Spinal cord (tissue), 9 donors: ENCODE measurements at regions not wholly inside any gene's neighbourhood (a gene's known extent, or its start where the extent isn't known, plus 50 kb on each side); places are given as distances from the start of the nearest gene placed in this dataset.
"Not testable (repeated sequence)": the region's sequence is repeated elsewhere in the genome, so short reads cannot be mapped to it uniquely, and the experiment has no call there.

Experiments
- DNase-seq, 6 donors: peaks; one replicate each; pipeline versions ENCODE4 v3.0.0 to v3.0.0-alpha.2; 2013 to 2015; ENCODE audit warnings: low spot score in 6 of 6, low read depth in 4 of 6
- H3K27ac ChIP-seq: one replicate; pipeline ENCODE4 v1.5.1; 2013; ENCODE audit warnings: low read depth, low read length, control low read depth
- H3K27me3 ChIP-seq: one replicate; pipeline ENCODE4 v1.6.1; 2013; ENCODE audit warnings: low read length; ENCODE audit not compliant: control insufficient read depth, insufficient read depth
- H3K36me3 ChIP-seq: one replicate; pipeline ENCODE4 v1.6.1; 2013; ENCODE audit warnings: low read length; ENCODE audit not compliant: control insufficient read depth, insufficient read depth
- H3K4me1 ChIP-seq: one replicate; pipeline ENCODE4 v1.6.1; 2013; ENCODE audit warnings: low read length; ENCODE audit not compliant: control insufficient read depth, insufficient read depth
- H3K4me3 ChIP-seq: one replicate; pipeline ENCODE4 v1.5.1; 2013; ENCODE audit warnings: low read depth, low read length, control low read depth
- H3K9me3 ChIP-seq: one replicate; pipeline ENCODE4 v1.6.1; 2013; ENCODE audit warnings: low read length; ENCODE audit not compliant: control insufficient read depth, insufficient read depth
- WGBS: methylation state at CpG from one replicate; pipeline ENCODE4 v1.1.5; 2013; ENCODE audit warnings: missing lambda C conversion rate; ENCODE audit not compliant: insufficient coverage; 5-methylcytosine and 5-hydroxymethylcytosine counted together
- donor health status: healthy.

DNA sequence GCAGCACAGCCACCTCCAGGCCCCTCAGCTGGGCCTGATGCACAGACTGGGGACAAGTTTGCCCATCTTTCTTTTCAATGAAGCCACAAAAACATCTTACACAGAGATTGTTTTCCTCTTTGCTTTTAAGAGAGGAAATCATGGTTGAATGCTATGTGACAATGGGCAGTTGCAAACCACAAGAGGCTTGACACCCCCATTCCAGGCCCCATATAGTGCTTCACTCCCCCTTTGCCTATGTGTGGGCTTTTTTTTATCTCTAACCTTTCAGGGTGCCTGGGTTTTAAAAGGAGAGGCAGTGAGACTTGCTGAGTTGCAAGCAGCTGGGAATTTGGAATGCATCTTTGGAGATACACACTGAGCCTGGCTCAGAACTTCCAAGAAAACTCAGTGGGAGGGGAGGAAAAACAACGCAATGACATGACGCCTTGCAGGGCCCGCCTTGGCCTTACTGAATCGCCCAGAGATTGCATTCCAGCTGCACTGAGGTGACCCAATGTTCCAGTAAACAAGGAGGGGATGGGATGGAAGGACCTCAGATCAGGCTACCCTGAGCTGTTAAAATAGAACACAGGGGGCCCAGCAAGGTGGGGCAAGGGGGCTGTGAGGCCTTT is 145.2 kb upstream of the ZNF648 start:
- DNase-seq: peak in 1 of 6 donors; percentile 81
- Histone ChIP-seq H3K9me3 (no peaks in the 10 kb centered on the region), H3K36me3 (no peaks in the 10 kb centered on the region), H3K4me1 (no peaks in the 10 kb centered on the region), H3K27me3 (no peaks in the 10 kb centered on the region), H3K4me3 (no peak overlapping the region), H3K27ac (peak overlapping the region; percentile 72)
- WGBS: 65% methylated on average over 4 of the region's 4 CpGs

DNA sequence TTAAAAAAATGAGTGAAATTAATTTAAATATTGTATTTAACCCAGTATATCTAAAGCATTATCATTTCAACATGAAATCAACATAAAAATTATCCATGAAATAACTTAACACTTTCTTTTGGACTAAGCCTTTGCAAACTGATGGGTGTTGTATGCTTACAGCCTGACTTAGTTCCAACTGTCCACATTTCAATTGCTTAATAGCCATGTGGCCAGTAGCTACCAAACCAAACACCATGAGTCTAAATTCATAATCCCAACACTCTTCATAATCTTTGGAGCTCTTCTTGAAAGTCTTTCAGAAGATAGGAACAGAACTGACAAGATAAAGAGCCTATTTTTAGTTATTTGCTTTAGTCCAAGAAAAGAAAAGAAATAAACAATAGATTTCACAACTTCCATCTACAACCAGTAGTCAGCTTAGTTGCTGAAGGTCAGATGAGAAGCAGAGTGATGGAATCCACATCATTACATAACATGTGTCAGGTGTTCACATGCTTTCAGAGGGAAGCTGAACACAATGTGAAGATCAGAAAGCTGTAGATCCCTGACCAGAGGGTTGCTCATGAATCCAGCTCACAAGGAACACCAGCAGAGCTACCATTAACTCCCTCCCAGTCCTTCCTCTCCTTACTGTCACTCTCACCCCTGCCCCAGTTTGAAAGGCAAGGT is 144.0 kb upstream of the ZNF648 start:
- no peaks in the 10 kb centered on the region for H3K36me3 ChIP-seq
- H3K4me1 ChIP-seq: no peaks in the 10 kb centered on the region
- no peaks in the 10 kb centered on the region for H3K9me3 ChIP-seq
- no peak for DNase-seq
- H3K27me3 ChIP-seq: no peaks in the 10 kb centered on the region
- H3K27ac ChIP-seq: peak overlapping the region; percentile 57
- H3K4me3 ChIP-seq: no peak overlapping the region

DNA sequence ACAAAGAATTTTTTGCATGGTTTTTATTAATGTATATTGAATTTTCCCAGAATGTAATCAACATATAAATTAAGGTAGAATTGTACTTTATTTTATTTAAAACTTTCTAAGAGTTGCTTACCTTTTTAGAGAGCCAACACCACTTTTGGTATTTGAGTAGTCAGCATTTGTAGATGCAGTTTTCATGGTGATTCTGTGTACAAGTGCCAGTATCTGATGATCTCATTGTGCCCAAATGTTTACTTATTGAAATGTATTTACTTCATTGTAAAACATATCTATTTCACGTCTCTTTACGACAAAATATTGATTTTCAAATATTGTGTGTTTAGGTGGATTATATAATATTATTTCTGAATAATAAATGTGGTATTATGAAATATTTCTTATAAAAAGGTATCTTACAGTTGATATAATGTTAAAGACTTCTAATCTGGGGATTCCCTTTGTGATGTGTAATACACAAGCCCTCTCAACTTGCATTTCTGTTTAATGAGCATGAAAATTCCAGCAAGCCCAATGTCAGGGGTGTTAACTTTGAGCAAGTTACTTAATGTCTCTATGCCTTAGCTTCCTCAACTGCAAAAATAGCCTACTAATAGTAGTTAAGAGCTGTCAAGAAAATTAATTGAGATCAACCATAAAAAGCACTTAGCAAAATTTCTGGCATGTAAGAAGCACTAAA is 141.8 kb upstream of the ZNF648 start:
- H3K4me1 ChIP-seq: no peaks in the 10 kb centered on the region
- H3K36me3 ChIP-seq: no peaks in the 10 kb centered on the region
- H3K27me3 ChIP-seq: no peaks in the 10 kb centered on the region
- no peaks in the 10 kb centered on the region for H3K9me3 ChIP-seq
- H3K4me3 ChIP-seq: no peak overlapping the region
- H3K27ac ChIP-seq: no peak overlapping the region
- no CpG with 5 or more reads among the region's 2 CpGs for WGBS
- DNase-seq: no peak

DNA sequence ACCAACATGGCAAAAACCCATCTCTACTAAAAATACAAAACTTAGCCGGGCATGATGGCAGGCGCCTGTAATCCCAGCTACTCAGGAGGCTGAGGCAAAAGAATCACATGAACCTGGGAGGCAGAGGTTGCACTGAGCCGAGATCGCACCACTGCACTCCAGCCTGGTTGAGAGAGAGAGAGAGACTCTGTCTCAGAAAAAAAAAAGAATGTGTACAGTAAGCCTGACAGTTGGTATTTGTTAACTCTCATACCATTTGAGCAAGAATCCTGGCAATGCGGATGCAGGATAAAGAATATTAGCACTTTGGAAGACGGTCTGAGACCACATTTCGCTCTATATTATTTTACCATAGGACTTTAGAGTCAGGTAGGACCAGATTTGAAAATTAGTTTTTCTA is 140.0 kb upstream of the ZNF648 start:
- WGBS: 95% methylated on average over 3 of the region's 7 CpGs
- H3K4me3 ChIP-seq, DNase-seq, H3K9me3 ChIP-seq, H3K4me1 ChIP-seq, H3K36me3 ChIP-seq, H3K27ac ChIP-seq, H3K27me3 ChIP-seq: not testable (repeated sequence)

DNA sequence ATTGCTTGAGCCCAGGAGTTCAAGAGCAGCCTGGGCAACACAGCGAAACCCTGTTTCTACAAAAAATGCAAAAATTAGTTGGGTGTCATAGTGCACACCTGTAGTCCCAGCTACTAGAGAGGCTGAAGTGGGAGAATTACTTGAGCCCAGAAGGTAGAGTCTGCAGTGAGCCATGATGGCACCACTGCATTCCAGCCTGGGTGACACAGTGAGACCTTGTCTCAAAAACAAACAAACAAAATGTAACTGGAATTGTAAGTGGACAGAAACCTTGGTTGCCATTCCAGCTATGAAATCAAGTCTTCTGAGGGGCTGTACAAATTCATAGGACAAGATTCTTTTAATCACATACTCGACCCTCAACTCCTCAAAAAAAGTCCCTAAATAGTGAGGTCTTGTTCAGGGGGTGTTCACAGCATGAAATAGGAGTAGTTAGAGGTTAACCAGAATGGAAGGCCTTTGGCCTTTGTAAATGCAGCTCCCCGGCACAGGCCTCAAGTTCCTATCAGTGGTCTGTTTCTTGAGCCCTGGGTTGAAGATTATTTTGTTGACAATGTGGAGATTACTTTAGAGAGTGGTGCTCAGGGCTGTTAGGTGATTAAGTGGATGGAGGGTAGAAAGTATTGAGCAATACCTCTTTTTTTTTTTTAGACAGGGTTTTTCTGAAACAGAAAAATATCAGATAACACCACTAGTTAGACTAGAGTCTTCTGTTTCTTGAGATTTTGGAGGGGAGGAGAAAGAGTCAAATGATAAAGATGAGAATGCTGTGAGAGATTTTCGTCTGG is 138.7 kb upstream of the ZNF648 start:
- Histone ChIP-seq H3K27me3 (no peaks in the 10 kb centered on the region), H3K9me3 (no peaks in the 10 kb centered on the region), H3K4me1 (no peaks in the 10 kb centered on the region), H3K36me3 (no peaks in the 10 kb centered on the region), H3K4me3 (no peak overlapping the region), H3K27ac (no peak overlapping the region)
- WGBS: 92% methylated on average over 2 of the region's 4 CpGs
- no peak for DNase-seq

DNA sequence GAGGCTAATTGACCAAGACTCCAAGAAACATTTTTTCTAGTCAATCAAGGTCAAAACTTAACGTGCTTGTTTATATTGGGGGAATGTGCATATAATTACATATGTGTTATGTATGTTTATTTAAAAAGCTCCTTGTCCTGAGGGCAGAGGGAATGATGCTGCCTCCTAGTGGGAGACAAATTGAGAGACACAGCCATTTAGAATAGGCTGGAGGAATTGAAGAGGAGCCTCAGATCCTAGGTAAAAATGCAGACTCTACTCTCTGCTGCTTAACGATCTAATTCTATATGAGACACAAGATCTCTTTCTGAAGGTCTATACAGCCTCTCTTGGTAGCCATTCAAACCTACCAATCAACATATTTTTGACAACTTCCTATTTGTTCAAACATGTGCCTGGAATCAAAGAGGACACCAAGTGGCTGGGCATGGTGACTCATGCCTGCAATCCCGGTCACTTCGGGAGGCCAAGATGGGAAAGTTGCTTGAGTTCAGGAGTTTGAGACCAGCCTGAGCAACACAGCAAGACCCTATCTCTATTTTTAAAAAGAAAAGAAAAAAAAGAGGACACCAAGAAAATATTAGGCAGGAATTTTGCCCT is 136.6 kb upstream of the ZNF648 start:
- H3K9me3 ChIP-seq: no peaks in the 10 kb centered on the region
- no peaks in the 10 kb centered on the region for H3K27me3 ChIP-seq
- no peak overlapping the region for H3K27ac ChIP-seq
- WGBS: 71% methylated on average over 1 of the region's 4 CpGs
- no peaks in the 10 kb centered on the region for H3K36me3 ChIP-seq
- H3K4me3 ChIP-seq: no peak overlapping the region
- no peaks in the 10 kb centered on the region for H3K4me1 ChIP-seq
- DNase-seq: no peak

DNA sequence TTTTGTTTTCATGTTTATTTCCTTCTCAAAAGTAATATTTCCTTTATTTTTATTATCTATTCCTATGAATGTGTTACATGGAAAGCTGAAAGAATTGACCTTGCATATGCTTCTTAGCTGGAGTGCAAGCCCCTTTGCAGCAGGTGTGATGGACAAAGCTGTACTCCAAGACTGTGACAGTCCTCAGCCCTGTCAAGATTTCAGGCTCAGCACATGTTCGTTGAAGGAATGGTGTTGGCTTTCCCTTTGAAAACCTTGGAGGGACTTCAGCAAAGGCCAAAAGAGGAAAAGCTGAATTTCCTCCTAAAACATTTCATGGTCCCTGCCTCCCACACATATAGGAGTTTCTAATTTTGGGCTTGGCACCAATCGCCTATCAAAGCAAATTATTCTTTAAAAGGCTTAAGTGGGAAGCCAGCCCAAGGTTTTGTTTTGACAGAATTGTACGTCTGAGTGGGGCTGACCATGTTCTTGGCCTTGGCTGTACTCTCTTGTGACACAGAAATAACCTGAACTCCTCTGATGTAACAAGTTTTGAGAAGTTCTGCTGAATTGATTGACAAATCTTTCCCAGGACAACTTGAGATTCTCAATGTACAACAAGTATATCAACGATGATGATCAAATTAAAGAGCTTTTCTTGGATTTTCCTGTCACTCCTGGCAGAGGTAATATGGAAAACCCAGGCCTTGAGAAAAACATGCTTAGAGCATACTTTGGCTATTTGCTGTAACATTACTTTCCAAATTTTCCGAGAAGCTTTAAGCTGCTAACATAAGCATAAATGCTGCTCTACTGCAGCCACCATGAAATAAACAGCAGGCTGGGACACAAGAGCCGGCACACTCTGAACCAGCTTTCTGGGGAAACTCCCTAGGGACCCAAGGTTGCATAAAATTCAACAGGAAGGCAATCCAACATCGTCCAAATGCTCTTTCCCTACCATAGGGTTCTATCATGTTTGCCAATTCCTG is 135.7 kb upstream of the ZNF648 start:
- no peak overlapping the region for H3K27ac ChIP-seq
- peak in 1 of 6 donors; percentile 37 for DNase-seq
- 80% methylated on average over 5 of the region's 7 CpGs for WGBS

DNA sequence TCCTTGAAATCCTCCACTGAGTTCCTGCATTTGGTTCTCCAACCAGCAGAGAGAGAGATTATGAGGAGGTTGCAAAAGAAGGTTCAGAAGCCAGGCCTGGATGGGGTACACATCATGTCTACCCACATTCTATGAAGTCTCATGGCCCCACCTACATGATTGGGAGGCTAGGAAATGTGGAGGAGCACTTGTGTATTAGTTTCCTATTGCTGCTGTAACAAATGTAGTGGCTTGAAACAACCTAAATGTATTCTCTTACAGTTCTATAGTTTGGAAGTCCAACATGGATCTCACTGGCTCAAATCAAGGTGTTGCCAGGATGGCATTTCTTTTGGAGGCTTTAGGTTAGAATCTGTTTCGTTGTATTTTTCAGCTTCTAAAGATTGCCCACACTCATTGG is 134.2 kb upstream of the ZNF648 start:
- Histone ChIP-seq H3K9me3 (no peaks in the 10 kb centered on the region), H3K36me3 (no peaks in the 10 kb centered on the region), H3K4me1 (no peaks in the 10 kb centered on the region), H3K4me3 (no peak overlapping the region), H3K27me3 (no peaks in the 10 kb centered on the region), H3K27ac (no peak overlapping the region)
- no peak for DNase-seq
- WGBS: no CpG with 5 or more reads among the region's 1 CpG

More for the DNA sequence above, 135.7 kb upstream of the ZNF648 start:
- Histone ChIP-seq H3K27me3 (no peaks in the 10 kb centered on the region), H3K36me3 (no peaks in the 10 kb centered on the region), H3K9me3 (no peaks in the 10 kb centered on the region), H3K4me1 (no peaks in the 10 kb centered on the region), H3K4me3 (no peak overlapping the region)
